ENCODE measurements at regions not wholly inside any gene's neighbourhood (a gene's known extent, or its start where the extent isn't known, plus 50 kb on each side); places are given as distances from the start of the nearest gene placed in this dataset.

- DNase-seq = no peak
Measured at GRCh38 chr13:68254151-68254550, 1024.0 kb upstream of the PCDH9 start.

DNA sequence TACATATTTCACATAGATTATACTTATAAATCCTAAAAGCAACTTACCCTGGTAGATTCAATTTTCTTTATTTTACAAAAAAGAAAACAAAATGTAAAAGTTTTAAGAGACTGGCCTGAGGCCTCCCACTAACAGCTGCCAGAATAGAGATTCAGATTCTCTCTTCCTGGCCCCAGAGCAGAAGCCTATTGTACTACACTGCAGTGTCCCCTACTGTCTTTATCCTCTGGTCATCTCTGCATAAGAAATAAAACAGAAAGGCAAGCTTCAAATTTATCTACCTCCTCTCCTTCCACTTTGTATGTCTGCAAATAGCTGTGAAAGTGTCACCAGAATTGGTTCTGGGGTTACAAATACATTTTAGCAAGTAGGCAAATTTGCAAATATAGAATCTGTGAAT, 1004.1 kb upstream of the PCDH9 start:
- peak; percentile 18 for DNase-seq

DNA sequence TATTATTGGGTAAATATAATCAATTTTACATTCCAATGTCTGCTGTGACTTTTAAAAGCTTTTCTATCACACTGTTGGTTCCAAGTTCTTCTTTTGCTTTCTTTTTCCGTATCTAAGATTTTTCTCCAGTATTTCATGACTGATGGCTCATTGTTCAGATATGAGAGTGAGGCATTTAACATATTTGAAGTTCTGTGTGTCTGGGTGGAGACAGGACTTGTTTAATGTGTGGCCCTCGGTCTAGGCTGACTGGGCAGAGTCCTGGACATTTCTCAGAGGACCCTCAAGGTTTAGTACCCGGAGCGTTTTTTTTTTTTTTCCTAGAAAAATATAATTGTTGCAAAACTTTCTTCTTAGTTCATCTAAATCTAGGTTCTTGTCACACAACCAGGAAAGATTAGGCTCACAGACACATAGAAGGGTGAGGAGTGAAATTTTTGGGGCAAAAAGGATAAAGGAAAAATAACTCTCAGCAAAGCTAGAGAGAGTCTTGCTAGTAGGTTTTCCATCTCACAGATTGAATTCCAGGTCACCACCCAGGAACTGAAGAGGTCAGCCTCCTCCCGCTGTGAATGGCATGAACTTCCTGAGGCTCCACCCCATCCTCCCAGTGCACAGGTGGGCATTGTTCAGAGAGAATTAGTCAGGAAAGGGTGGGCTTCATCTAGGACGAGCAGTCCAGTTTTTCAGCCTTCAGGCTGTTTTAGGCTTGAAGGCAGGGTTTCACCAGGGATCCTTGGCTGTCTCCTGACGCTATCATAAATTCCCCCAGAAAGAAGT, 1002.4 kb upstream of the PCDH9 start:
- DNase-seq = no peak

DNA sequence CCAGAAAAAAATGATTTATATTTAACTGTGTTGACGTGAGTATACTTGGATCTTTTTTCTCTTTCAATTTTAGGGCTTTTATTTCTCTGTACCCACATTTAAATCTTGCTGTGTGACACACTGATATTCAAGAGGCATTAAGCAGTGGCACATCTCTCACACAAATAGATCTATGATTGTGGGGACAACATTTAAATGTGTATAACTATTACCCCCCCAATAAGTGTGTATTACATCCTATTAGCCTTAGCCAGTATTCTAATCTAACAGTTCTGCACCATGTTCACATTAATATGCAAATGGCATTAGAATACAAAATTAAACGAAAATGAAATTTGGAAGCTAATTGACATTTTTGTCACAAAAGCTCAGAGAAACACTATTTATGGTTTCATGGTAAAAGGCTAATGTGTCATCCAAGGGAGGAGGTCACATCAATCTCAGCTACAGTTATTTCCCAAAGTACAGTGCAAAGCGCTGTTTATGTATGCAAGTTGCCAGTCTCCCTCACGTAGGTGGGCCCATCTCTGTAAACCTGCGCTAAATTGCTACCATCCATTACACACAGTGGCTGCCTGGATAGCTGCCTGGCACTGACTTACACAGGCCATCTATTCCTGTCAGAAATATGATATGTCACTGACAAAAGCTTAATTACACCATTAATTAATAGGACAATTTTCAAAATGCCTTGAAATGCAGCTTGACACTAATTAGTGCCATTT, 984.7 kb upstream of the PCDH9 start:
- peak; percentile 68 for DNase-seq

GRCh38 chr13:68199271-68199670, 969.1 kb upstream of the PCDH9 start:
- DNase-seq = no peak

GRCh38 chr13:68190818-68191217, 960.7 kb upstream of the PCDH9 start:
- no peak for DNase-seq

DNA sequence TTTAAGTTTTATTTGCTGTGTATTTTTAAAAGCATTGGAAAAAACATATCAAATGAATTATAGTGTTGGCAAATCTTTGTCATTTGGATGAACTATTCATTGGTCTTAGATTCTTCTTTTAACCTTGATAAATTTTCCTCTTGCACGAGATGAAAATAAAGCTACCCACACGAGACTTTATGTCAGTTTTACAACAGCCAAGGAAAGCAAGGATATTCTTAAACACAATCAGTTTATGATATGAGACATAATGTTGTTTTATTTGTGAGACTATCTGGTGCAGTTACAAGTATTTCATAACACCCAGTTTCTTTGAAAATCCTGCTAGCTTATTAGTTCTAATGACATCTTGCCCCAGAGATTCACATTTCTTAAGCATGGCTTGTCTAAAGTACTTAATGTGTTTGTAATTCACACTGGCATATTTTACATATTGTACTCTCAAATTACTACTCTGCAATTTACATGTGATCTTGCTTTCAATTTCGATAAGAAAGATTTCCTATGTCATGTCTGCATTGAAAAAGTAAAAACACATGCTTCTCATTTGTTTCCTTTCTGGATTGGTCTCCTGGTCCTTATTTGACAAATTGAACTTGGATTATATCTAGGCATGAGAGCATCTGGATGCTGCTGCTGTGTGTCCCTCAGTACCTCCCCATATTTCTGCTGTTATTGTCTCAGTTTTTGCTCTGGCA, 955.5 kb upstream of the PCDH9 start:
- DNase-seq = no peak

DNA sequence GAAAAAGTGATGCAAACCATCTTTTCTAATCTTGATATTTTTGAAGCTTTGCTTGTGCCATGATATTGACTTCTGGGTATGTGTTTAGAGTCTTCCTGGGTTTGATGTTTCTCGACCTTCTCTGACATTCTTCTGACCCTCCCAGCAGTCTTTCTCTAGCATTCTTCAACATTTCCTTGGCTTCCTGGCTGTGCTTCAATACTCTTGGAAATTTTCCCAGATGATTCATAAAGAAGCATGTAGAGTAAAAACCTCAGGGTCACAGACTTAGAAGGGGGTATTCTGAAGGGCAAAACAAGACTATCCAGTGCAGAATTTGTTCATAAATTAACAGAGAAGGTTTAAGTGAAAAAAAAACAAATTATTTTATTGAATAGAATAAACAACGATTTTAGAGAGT, 946.3 kb upstream of the PCDH9 start:
- DNase-seq = no peak

- DNase-seq = no peak
Measured at GRCh38 chr13:68174893-68175292, 944.8 kb upstream of the PCDH9 start.

- no peak for DNase-seq
Measured at GRCh38 chr13:68173111-68173510, 943.0 kb upstream of the PCDH9 start.

- DNase-seq = no peak
Measured at GRCh38 chr13:68170961-68171360, 940.8 kb upstream of the PCDH9 start.

- DNase-seq = no peak
Measured at GRCh38 chr13:68168448-68168847, 938.3 kb upstream of the PCDH9 start.

- no peak for DNase-seq
Measured at GRCh38 chr13:68160466-68160865, 930.3 kb upstream of the PCDH9 start.

GRCh38 chr13:68152414-68152813, 922.3 kb upstream of the PCDH9 start:
- DNase-seq = no peak

GRCh38 chr13:68145852-68146251, 915.7 kb upstream of the PCDH9 start:
- no peak for DNase-seq

- no peak for DNase-seq
Measured at GRCh38 chr13:68128297-68128915, 898.3 kb upstream of the PCDH9 start.

- no peak for DNase-seq
Measured at GRCh38 chr13:68125087-68125480, 894.9 kb upstream of the PCDH9 start.

GRCh38 chr13:68124437-68125086, 894.4 kb upstream of the PCDH9 start:
- DNase-seq = no peak

GRCh38 chr13:68110178-68110768, 880.1 kb upstream of the PCDH9 start:
- no peak for DNase-seq

DNA sequence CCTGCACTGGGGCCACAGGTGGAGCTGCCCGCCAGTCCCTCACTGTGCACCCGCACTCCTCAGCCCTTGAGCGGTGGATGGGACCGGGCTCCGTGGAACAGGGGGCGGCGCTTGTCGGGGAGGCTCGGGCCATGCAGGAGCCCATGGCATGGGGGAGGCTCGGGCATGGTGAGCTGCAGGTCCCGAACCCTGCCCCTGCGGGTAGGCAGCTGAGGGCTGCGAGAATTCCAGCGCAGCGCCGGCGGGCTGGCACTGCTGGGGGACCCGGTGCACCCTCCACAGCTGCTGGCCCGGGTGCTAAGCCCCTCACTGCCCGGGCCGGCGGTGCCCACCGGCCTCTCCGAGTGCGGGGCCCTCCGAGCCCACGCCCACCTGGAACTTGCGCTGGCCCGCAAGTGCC, 877.5 kb upstream of the PCDH9 start:
- DNase-seq = no peak

DNA sequence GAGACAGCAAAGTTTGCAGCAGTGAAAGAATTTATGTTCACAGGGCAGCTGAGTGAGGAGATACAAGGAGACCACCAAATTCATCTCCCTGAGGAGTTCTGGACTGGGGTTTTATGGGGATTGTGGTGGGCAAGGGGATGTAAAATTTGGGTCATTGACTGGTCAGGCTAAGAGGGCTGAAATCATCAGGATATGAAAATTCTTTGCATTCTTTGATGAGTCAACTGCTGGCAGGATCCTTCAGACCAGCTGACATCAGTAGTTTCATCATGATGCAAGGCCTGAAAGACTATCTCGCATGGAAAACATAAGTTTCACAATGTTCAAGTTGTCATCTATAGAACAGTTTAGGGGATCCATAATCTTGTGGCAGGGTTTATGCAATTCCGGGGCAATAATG, 869.5 kb upstream of the PCDH9 start:
- DNase-seq = no peak

- no peak for DNase-seq
Measured at GRCh38 chr13:68081061-68081460, 850.9 kb upstream of the PCDH9 start.

- DNase-seq = no peak
Measured at GRCh38 chr13:68078874-68079273, 848.7 kb upstream of the PCDH9 start.
